SK-N-SH treated with all-trans-retinoic acid at 6 μM for 48 hours (cell line): ENCODE measurements at regions not wholly inside any gene's neighbourhood (a gene's known extent, or its start where the extent isn't known, plus 50 kb on each side); places are given as distances from the start of the nearest gene placed in this dataset.

Experiments used
- ARNTL ChIP-seq: fragments of 450-650 bp; formaldehyde crosslinking; IDR thresholded peaks from 2 replicates; pipeline ENCODE4 v1.5.0; 2020; ENCODE audit warnings: low read depth, mild to moderate bottlenecking, moderate library complexity, borderline replicate concordance
- CSDC2 ChIP-seq: fragments of 250-450 bp; sonication (Bioruptor Pico); IDR thresholded peaks from 2 replicates; pipeline ENCODE4 v1.5.0; 2020; ENCODE audit warnings: mild to moderate bottlenecking, moderate library complexity
- ESRRG ChIP-seq: fragments of 250-450 bp; sonication (Bioruptor Pico); IDR thresholded peaks from 2 replicates; pipeline ENCODE4 v1.6.1; 2021; ENCODE audit warnings: mild to moderate bottlenecking
- PPARA ChIP-seq: fragments of 250-450 bp; sonication (Bioruptor Pico); IDR thresholded peaks from 2 replicates; pipeline ENCODE4 v1.5.0; 2020; ENCODE audit warnings: mild to moderate bottlenecking, borderline replicate concordance
- TOX ChIP-seq: fragments of 250-450 bp; sonication (Bioruptor Pico); IDR thresholded peaks from 2 replicates; pipeline ENCODE4 v1.8.0; 2021; ENCODE audit warnings: mild to moderate bottlenecking, moderate library complexity, borderline replicate concordance
- ZFP3 ChIP-seq: fragments of 250-450 bp; sonication (Bioruptor Pico); IDR thresholded peaks from 2 replicates; pipeline ENCODE4 v1.5.0; 2020; ENCODE audit warnings: mild to moderate bottlenecking, moderate library complexity
- ZFP30 ChIP-seq: fragments of 450-650 bp; formaldehyde crosslinking; IDR thresholded peaks from 2 replicates; pipeline ENCODE4 v1.5.0; 2022; ENCODE audit warnings: mild to moderate bottlenecking, moderate library complexity
- ZNF70 ChIP-seq: fragments of 450-650 bp; formaldehyde crosslinking; IDR thresholded peaks from 2 replicates; pipeline ENCODE4 v1.5.0; 2020; ENCODE audit warnings: mild to moderate bottlenecking, moderate library complexity
- TF ChIP-seq, protein P1 (sequence below): fragments of 250-450 bp; sonication (Bioruptor Pico); IDR thresholded peaks from 2 replicates; pipeline ENCODE4 v1.8.0; 2020; ENCODE audit warnings: mild to moderate bottlenecking, moderate library complexity, borderline replicate concordance

GRCh38 chrX:123088930-123089329 lies 95.1 kb upstream of the GRIA3 start:
- TF ChIP-seq ZFP3 (CRISPR knock-in tag) (no peak), CSDC2 (CRISPR knock-in tag) (no peak), ARNTL (no peak), ZFP30 (CRISPR knock-in tag) (no peak), PPARA (CRISPR knock-in tag) (no peak), TOX (CRISPR knock-in tag) (no peak), ESRRG (CRISPR knock-in tag) (no peak), ZNF70 (CRISPR knock-in tag) (no peak)
- TF ChIP-seq, protein P1, sequence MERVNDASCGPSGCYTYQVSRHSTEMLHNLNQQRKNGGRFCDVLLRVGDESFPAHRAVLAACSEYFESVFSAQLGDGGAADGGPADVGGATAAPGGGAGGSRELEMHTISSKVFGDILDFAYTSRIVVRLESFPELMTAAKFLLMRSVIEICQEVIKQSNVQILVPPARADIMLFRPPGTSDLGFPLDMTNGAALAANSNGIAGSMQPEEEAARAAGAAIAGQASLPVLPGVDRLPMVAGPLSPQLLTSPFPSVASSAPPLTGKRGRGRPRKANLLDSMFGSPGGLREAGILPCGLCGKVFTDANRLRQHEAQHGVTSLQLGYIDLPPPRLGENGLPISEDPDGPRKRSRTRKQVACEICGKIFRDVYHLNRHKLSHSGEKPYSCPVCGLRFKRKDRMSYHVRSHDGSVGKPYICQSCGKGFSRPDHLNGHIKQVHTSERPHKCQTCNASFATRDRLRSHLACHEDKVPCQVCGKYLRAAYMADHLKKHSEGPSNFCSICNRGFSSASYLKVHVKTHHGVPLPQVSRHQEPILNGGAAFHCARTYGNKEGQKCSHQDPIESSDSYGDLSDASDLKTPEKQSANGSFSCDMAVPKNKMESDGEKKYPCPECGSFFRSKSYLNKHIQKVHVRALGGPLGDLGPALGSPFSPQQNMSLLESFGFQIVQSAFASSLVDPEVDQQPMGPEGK (CRISPR knock-in tag) = no peak
